GM10266 (cell line): ENCODE measurements at regions not wholly inside any gene's neighbourhood (a gene's known extent, or its start where the extent isn't known, plus 50 kb on each side); places are given as distances from the start of the nearest gene placed in this dataset.
"Not testable (repeated sequence)": the region's sequence is repeated elsewhere in the genome, so short reads cannot be mapped to it uniquely, and the experiment has no call there.

Experiments used
- DNase-seq: peaks from one replicate; pipeline ENCODE4 v3.0.0; 2012; ENCODE audit errors: extremely low spot score
- TF ChIP-seq, protein P1 (sequence below): IDR thresholded peaks from 2 replicates; pipeline ENCODE4 v1.5.1; 2012; ENCODE audit warnings: mild to moderate bottlenecking, low read depth; ENCODE audit not compliant: control insufficient read depth, insufficient read depth; ENCODE audit errors: missing control alignments

DNA sequence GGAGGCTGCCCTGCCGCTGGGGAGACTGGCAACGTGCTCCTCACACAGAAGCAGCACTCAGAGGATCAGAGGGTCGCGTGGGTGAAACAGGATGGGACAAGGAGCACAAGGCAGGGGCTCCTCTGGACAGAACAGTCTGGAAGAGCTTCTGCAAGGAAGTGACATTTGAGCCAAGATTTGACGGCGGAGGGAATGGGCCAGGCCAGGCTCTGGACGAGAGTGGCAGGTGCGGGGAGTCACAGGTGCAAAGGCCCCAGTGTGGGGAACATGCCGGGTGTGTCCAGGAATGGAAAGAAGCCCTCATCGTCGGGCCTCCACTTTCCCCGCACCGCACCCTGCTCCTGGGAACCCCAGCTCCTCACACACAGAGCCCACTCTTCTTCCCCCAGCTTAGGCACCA lies 84.0 kb downstream of the RFLNA start:
- no peak for DNase-seq

GRCh38 chr12:124377981-124378509 lies 83.2 kb downstream of the RFLNA start:
- DNase-seq, result no peak
- TF ChIP-seq, protein P1, sequence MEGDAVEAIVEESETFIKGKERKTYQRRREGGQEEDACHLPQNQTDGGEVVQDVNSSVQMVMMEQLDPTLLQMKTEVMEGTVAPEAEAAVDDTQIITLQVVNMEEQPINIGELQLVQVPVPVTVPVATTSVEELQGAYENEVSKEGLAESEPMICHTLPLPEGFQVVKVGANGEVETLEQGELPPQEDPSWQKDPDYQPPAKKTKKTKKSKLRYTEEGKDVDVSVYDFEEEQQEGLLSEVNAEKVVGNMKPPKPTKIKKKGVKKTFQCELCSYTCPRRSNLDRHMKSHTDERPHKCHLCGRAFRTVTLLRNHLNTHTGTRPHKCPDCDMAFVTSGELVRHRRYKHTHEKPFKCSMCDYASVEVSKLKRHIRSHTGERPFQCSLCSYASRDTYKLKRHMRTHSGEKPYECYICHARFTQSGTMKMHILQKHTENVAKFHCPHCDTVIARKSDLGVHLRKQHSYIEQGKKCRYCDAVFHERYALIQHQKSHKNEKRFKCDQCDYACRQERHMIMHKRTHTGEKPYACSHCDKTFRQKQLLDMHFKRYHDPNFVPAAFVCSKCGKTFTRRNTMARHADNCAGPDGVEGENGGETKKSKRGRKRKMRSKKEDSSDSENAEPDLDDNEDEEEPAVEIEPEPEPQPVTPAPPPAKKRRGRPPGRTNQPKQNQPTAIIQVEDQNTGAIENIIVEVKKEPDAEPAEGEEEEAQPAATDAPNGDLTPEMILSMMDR, result no peak

More for the DNA sequence above, 84.0 kb downstream of the RFLNA start:
- TF ChIP-seq, protein P1, result no peak

DNA sequence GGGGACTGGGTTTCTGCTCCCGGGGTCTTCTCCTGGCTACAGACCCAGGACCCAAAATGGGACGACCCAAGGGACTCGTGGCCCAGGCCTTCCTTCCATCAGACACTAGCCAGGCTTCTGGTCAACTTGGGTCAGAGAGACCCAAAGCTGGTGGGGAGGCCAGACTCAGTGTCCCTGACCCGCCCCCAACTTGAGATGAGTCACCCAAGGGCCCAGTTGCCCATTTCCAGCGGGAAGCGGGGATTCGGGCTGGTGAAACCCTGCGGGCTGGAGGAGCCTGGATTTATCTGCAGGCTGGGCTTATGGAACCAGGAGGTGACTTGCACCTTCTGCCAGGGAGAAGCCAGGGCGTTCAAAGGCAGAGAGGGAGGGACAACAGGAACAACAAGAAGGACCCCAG lies 81.5 kb downstream of the RFLNA start:
- DNase-seq, result no peak
- TF ChIP-seq, protein P1, result no peak

DNA sequence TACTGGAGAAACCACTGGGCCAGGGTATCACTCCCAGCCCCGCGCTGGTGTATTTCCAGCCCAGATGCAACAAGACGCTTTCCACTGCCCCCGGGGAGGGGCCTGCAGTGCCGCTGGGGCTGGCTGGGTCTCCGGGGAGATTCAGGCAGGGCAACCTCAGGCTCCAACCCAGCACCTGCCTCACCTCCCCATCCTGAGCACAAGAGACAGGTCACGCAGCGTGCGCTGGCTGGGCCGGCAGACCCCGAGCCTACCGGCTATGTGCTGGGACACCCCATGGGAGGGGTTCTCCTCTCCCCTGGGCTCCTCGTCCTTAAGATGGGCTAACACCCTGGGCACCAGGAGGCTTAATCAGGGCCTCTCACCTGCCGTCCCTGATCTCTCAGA lies 80.9 kb downstream of the RFLNA start:
- no peak for DNase-seq
- TF ChIP-seq, protein P1, result no peak

- DNase-seq, result no peak
- TF ChIP-seq, protein P1, result no peak
These were observed 80.4 kb downstream of the RFLNA start for GRCh38 chr12:124375141-124375788.

- TF ChIP-seq, protein P1, result no peak
- no peak for DNase-seq
These were observed 79.7 kb downstream of the RFLNA start for GRCh38 chr12:124374567-124374966.

DNA sequence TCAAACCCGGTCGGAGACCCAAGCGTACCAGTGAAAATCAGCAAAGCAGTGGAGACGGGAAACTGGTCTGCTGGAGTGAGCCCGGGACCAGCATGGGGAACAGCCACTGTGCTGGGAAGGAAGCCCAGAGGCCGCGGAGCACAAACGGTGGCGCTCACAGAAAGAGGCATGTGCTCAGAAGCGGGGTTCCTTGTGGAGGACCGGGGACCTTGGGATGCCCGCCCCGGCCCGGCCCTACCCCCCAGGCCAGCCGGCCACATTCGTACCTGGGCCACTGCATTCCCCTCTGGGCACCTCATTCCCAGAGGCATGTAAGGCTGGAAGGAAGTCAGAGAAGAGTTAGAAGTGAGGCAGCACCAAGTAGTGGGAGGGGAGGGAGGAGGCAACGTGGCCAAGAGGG lies 79.3 kb downstream of the RFLNA start:
- no peak for DNase-seq
- TF ChIP-seq, protein P1, result no peak

DNA sequence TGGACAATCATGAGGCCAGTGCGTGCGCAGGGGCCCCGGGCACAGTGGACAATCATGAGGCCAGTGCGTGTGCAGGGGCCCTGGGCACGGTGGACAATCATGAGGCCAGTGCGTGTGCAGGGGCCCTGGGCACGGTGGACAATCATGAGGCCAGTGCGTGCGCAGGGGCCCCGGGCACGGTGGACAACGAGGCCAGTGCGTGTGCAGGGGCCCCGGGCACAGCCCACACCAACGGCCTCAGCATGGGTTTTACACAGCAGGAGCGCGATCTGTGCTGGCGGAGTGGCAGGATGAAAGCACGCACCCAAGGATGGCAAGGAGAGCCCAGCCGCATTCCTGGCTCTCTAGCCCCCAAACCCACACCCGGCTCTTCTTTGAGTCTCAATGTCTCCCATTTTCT lies 78.8 kb downstream of the RFLNA start:
- not testable (repeated sequence) for DNase-seq
